CD4-positive, alpha-beta memory T cell (primary cell): ENCODE measurements at regions not wholly inside any gene's neighbourhood (a gene's known extent, or its start where the extent isn't known, plus 50 kb on each side); places are given as distances from the start of the nearest gene placed in this dataset.
"Not testable (repeated sequence)": the region's sequence is repeated elsewhere in the genome, so short reads cannot be mapped to it uniquely, and the experiment has no call there.

Experiments used
- CTCF ChIA-PET: fragments of 350-600 bp; sonication (Branson Sonifier 250); formaldehyde crosslinking; loops from one replicate; lab custom pipeline; 2021; ENCODE audit warnings: inconsistent platforms; ENCODE audit not compliant: partially characterized antibody; lab: Charles Lee
- POLR2A ChIA-PET: fragments of 350-600 bp; sonication (Branson Sonifier 250); formaldehyde crosslinking; loops from one replicate; lab custom pipeline; 2021; ENCODE audit not compliant: partially characterized antibody; lab: Charles Lee
- DNase-seq, 5 donors: peaks; one replicate each; pipeline versions ENCODE4 v3.0.0 to v3.0.0-alpha.2; 2020 to 2022; ENCODE audit warnings: mixed read lengths in 1 of 5
- H3K27ac ChIP-seq: one replicate; pipeline ENCODE4 v1.7.0; 2013; ENCODE audit warnings: low read depth, low read length
- H3K27me3 ChIP-seq: 2 replicates; pipeline ENCODE4 v1.7.0; 2013; ENCODE audit warnings: mild to moderate bottlenecking, low read length, moderate library complexity; ENCODE audit not compliant: insufficient read depth
- H3K36me3 ChIP-seq: 2 replicates; pipeline ENCODE4 v1.7.0; 2013; ENCODE audit warnings: mild to moderate bottlenecking, low read length, moderate library complexity; ENCODE audit not compliant: insufficient read depth
- H3K4me1 ChIP-seq: 2 replicates; pipeline ENCODE4 v1.7.0; 2013; ENCODE audit warnings: mild to moderate bottlenecking, low read length, moderate library complexity; ENCODE audit not compliant: insufficient read depth
- H3K4me3 ChIP-seq, 2 donors: one replicate each; pipeline ENCODE4 v1.7.0; 2013; ENCODE audit warnings: low read length in 2 of 2, mild to moderate bottlenecking in 1 of 2
- H3K9me3 ChIP-seq, 2 donors: one replicate each; pipeline ENCODE4 v1.7.0; 2013; ENCODE audit warnings: low read length in 2 of 2, control low read depth in 1 of 2; ENCODE audit not compliant: control insufficient read depth in 1 of 2
- H3K27ac Mint-ChIP-seq, 7 donors: one replicate each; pipeline ENCODE4 v1.8.0; 2020 to 2021; ENCODE audit warnings: mixed read lengths in 7 of 7, mild to moderate bottlenecking in 6 of 7, inconsistent platforms in 3 of 7, moderate library complexity in 3 of 7
- H3K27me3 Mint-ChIP-seq, 2 donors: one replicate each; pipeline ENCODE4 v1.8.0; 2020 to 2021; ENCODE audit warnings: mixed read lengths in 2 of 2
- H3K36me3 Mint-ChIP-seq, 2 donors: one replicate each; pipeline ENCODE4 v1.8.0; 2020 to 2021; ENCODE audit warnings: mixed read lengths in 2 of 2, inconsistent platforms in 1 of 2, mild to moderate bottlenecking in 1 of 2
- H3K4me1 Mint-ChIP-seq, 4 donors: one replicate each; pipeline ENCODE4 v1.8.0; 2020 to 2021; ENCODE audit warnings: mixed read lengths in 4 of 4, mild to moderate bottlenecking in 1 of 4
- H3K4me3 Mint-ChIP-seq, 8 donors: one replicate each; pipeline ENCODE4 v1.8.0; 2020 to 2021; ENCODE audit warnings: mixed read lengths in 8 of 8, mild to moderate bottlenecking in 7 of 8, moderate library complexity in 6 of 8, inconsistent platforms in 3 of 8
- H3K9me3 Mint-ChIP-seq, 8 donors: one replicate each; pipeline ENCODE4 v1.8.0; 2020 to 2021; ENCODE audit warnings: mixed read lengths in 8 of 8, mild to moderate bottlenecking in 5 of 8, inconsistent platforms in 3 of 8, moderate library complexity in 1 of 8
- intact Hi-C: fragments of 100-400 bp; cut with micrococcal nuclease; formaldehyde crosslinking; loops from one replicate; pipeline ENCODE4 v1.15.1; 2023

GRCh38 chr1:101121504-101121903 is 95.9 kb upstream of the DPH5 start:
- DNase-seq: no peak
- Histone ChIP-seq H3K4me1 (peaks cover 36% of the 10 kb centered on the region), H3K27ac (no peak overlapping the region), H3K36me3 (no peaks in the 10 kb centered on the region), H3K9me3 (no peaks in the 10 kb centered on the region), H3K4me3 (no peak overlapping the region), H3K27me3 (no peaks in the 10 kb centered on the region)
- Mint-ChIP-seq H3K27ac (peak overlapping the region; percentile 38 to 90 (median 64)), H3K36me3 (no peaks in the 10 kb centered on the region), H3K4me1 (peaks cover 36 to 56% (median 47%) of the 10 kb centered on the region in 4 donors), H3K9me3 (peaks cover 0 to 2% (median 0%) of the 10 kb centered on the region in 8 donors), H3K27me3 (no peaks in the 10 kb centered on the region), H3K4me3 (peak overlapping the region in 3 of 8 donors; percentile 37 to 59 (median 47))
- ChIA-PET CTCF (interaction anchor here (1.0 to 1.8 kb wide), 6 partner anchors 10 to 236 kb away, joined by 3 to 6 read pairs (median 4); no protein-coding TSS in a partner anchor), POLR2A (interaction anchor here (0.6 to 5.7 kb wide), 9 partner anchors 8 to 194 kb away, joined by 3 to 33 read pairs (median 5); partner anchors contain the start of gene S1PR1)
- intact Hi-C loops: no loop called here

DNA sequence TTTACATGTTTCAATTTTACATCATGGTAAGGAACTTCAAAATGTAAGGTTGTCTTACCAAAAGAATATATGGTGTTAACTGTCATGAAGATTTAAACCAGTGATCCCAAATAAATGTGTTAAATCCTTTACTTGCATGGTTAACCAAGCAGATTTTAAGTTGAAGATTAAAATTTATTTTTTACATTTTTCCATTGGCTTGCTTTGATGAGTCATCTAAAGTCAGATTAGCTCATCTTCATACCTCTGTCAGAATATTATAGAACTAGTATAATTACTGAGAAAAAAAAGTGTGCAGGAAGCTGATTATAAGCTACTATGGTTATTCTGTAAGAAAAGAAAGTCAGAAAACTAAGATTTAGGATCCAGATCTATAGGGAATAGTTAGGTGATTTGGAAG is 95.3 kb upstream of the DPH5 start:
- Mint-ChIP-seq H3K9me3 (peaks cover 0 to 2% (median 0%) of the 10 kb centered on the region in 8 donors), H3K36me3 (no peaks in the 10 kb centered on the region), H3K27ac (peak overlapping the region in 6 of 7 donors; percentile 4 to 64 (median 52)), H3K27me3 (no peaks in the 10 kb centered on the region), H3K4me3 (peak overlapping the region in 1 of 8 donors; percentile 59), H3K4me1 (peaks cover 36 to 61% (median 47%) of the 10 kb centered on the region in 4 donors)
- ChIA-PET POLR2A (interaction anchor here (0.6 to 5.7 kb wide), 9 partner anchors 8 to 194 kb away, joined by 3 to 33 read pairs (median 4); partner anchors contain the start of gene S1PR1), CTCF (interaction anchor here (1.7 to 1.8 kb wide), 2 partner anchors 115 to 168 kb away, joined by 5 to 6 read pairs; no protein-coding TSS in a partner anchor)
- no peaks in the 10 kb centered on the region for H3K36me3 ChIP-seq
- intact Hi-C loops: no loop called here
- DNase-seq: no peak
- no peaks in the 10 kb centered on the region for H3K9me3 ChIP-seq
- no peak overlapping the region for H3K27ac ChIP-seq
- H3K4me3 ChIP-seq: no peak overlapping the region
- no peaks in the 10 kb centered on the region for H3K27me3 ChIP-seq
- peaks cover 36% of the 10 kb centered on the region for H3K4me1 ChIP-seq

GRCh38 chr1:101119289-101119688 is 93.7 kb upstream of the DPH5 start:
- CTCF ChIA-PET: interaction anchor here (1.0 to 2.1 kb wide), 2 partner anchors 8 to 119 kb away, joined by 4 to 9 read pairs; no protein-coding TSS in a partner anchor
- peaks cover 0 to under 1% (median 0%) of the 10 kb centered on the region in 8 donors for H3K9me3 Mint-ChIP-seq
- intact Hi-C loops: no loop called here
- peak overlapping the region in 2 of 7 donors; percentile 5 to 31 for H3K27ac Mint-ChIP-seq
- no peak overlapping the region for H3K27ac ChIP-seq
- H3K4me1 ChIP-seq: peaks cover 36% of the 10 kb centered on the region
- H3K4me3 ChIP-seq: no peak overlapping the region
- no peaks in the 10 kb centered on the region for H3K9me3 ChIP-seq
- H3K4me3 Mint-ChIP-seq: no peak overlapping the region
- H3K36me3 Mint-ChIP-seq: no peaks in the 10 kb centered on the region
- peaks cover 29 to 49% (median 38%) of the 10 kb centered on the region in 4 donors for H3K4me1 Mint-ChIP-seq
- no peak for DNase-seq
- no peaks in the 10 kb centered on the region for H3K27me3 Mint-ChIP-seq
- no peaks in the 10 kb centered on the region for H3K27me3 ChIP-seq
- POLR2A ChIA-PET: interaction anchor here (1.5 to 5.7 kb wide), 2 partner anchors 117 to 120 kb away, joined by 4 to 33 read pairs; partner anchors contain the start of gene S1PR1
- no peaks in the 10 kb centered on the region for H3K36me3 ChIP-seq

- Histone ChIP-seq H3K4me1 (peaks cover 30% of the 10 kb centered on the region), H3K4me3 (no peak overlapping the region), H3K36me3 (no peaks in the 10 kb centered on the region), H3K27me3 (no peaks in the 10 kb centered on the region), H3K27ac (no peak overlapping the region), H3K9me3 (no peaks in the 10 kb centered on the region)
- Mint-ChIP-seq H3K27me3 (no peaks in the 10 kb centered on the region), H3K36me3 (no peaks in the 10 kb centered on the region), H3K4me3 (no peak overlapping the region), H3K27ac (peak overlapping the region in 4 of 7 donors; percentile 23 to 80 (median 74)), H3K4me1 (peaks cover 29 to 39% (median 30%) of the 10 kb centered on the region in 4 donors), H3K9me3 (peaks cover 0 to 3% (median 0%) of the 10 kb centered on the region in 8 donors)
- no peak for DNase-seq
- ChIA-PET POLR2A (interaction anchor here (0.7 to 4.2 kb wide), 2 partner anchors 53 to 122 kb away, joined by 3 to 37 read pairs; partner anchors contain the start of gene S1PR1), CTCF (interaction anchor here (1.0 to 3.3 kb wide), 4 partner anchors 11 to 172 kb away, joined by 3 to 13 read pairs (median 8); no protein-coding TSS in a partner anchor)
- intact Hi-C loops: no loop called here
These were observed 90.4 kb upstream of the DPH5 start for GRCh38 chr1:101116006-101116405.

DNA sequence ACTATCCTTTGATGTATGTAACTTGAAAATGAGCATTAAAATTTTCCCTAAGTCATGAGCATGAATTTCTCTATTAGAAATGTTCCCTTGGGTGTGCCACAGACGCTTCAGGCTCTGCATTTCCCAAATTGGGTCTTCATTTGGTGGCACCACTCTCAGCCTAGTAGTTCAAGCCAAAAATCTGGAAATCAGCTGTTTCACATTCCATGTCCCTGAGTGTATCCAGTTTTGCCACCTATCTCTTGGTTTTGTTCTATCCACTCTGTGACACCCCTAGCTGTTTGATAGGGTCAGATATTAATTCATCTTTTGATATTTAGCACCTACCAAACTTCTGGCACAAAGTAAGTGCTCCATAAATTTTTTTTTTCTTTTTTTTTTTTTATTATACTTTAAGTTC is 89.5 kb upstream of the DPH5 start:
- Histone ChIP-seq H3K4me3 (no peak overlapping the region), H3K4me1 (peaks cover 30% of the 10 kb centered on the region), H3K27ac (no peak overlapping the region), H3K36me3 (no peaks in the 10 kb centered on the region), H3K9me3 (no peaks in the 10 kb centered on the region), H3K27me3 (no peaks in the 10 kb centered on the region)
- no peaks in the 10 kb centered on the region for H3K27me3 Mint-ChIP-seq
- H3K27ac Mint-ChIP-seq: peak overlapping the region in 2 of 7 donors; percentile 42 to 68
- peaks cover 0 to 3% (median 0%) of the 10 kb centered on the region in 8 donors for H3K9me3 Mint-ChIP-seq
- no peak for DNase-seq
- ChIA-PET POLR2A (interaction anchor here (0.6 to 4.2 kb wide), 7 partner anchors 12 to 223 kb away, joined by 3 to 37 read pairs (median 4); partner anchors contain the start of gene S1PR1), CTCF (interaction anchor here (0.6 to 3.3 kb wide), 7 partner anchors 12 to 191 kb away, joined by 3 to 13 read pairs (median 4); no protein-coding TSS in a partner anchor)
- H3K36me3 Mint-ChIP-seq: peaks cover 0 to 1% of the 10 kb centered on the region in 2 donors
- intact Hi-C loops: no loop called here
- H3K4me1 Mint-ChIP-seq: peaks cover 31 to 39% (median 32%) of the 10 kb centered on the region in 4 donors
- no peak overlapping the region for H3K4me3 Mint-ChIP-seq

DNA sequence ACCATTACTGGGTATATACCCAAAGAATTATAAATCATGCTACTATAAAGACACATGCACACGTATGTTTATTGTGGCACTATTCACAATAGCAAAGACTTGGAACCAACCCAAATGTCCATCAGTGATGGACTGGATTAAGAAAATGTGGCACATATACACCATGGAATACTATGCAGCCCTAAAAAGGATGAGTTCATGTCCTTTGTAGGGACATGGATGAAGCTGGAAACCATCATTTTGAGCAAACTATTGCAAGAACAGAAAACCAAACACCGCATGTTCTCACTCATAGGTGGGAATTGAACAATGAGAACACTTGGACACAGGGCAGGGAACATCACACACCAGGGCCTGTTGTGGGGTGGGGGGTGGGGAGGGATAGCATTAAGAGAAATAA is 88.5 kb upstream of the DPH5 start:
- CTCF ChIA-PET: interaction anchor here (0.6 to 3.3 kb wide), 4 partner anchors 14 to 190 kb away, joined by 3 to 13 read pairs (median 4); no protein-coding TSS in a partner anchor
- H3K27ac Mint-ChIP-seq: peak overlapping the region in 6 of 7 donors; percentile 38 to 98 (median 76)
- H3K9me3 ChIP-seq, H3K9me3 Mint-ChIP-seq, H3K36me3 ChIP-seq, H3K27me3 Mint-ChIP-seq, H3K27ac ChIP-seq, H3K27me3 ChIP-seq, H3K36me3 Mint-ChIP-seq, H3K4me3 ChIP-seq, H3K4me3 Mint-ChIP-seq, DNase-seq: not testable (repeated sequence)
- H3K4me1 Mint-ChIP-seq: peaks cover 34 to 40% (median 37%) of the 10 kb centered on the region in 4 donors
- H3K4me1 ChIP-seq: peaks cover 34% of the 10 kb centered on the region
- intact Hi-C loops: loop anchor here (5.0 kb wide), 2 partner anchors 47 to 87 kb away; partner anchors contain the start of gene DPH5
- POLR2A ChIA-PET: interaction anchor here (0.5 to 4.2 kb wide), 3 partner anchors 15 to 133 kb away, joined by 3 to 37 read pairs (median 3); partner anchors contain the start of gene S1PR1
